Midbrain (tissue), 1 donor: ENCODE measurements at regions not wholly inside any gene's neighbourhood (a gene's known extent, or its start where the extent isn't known, plus 50 kb on each side); places are given as distances from the start of the nearest gene placed in this dataset.

Experiments
- DNase-seq: peaks from one replicate; lab custom pipeline; 2025; lab: John Stamatoyannopoulos, UW

- no peak for DNase-seq
Observed at GRCh38 chr11:105189581-105189980, 50.0 kb upstream of the CARD18 start.
